ENCODE measurements at regions not wholly inside any gene's neighbourhood (a gene's known extent, or its start where the extent isn't known, plus 50 kb on each side); places are given as distances from the start of the nearest gene placed in this dataset.

DNA sequence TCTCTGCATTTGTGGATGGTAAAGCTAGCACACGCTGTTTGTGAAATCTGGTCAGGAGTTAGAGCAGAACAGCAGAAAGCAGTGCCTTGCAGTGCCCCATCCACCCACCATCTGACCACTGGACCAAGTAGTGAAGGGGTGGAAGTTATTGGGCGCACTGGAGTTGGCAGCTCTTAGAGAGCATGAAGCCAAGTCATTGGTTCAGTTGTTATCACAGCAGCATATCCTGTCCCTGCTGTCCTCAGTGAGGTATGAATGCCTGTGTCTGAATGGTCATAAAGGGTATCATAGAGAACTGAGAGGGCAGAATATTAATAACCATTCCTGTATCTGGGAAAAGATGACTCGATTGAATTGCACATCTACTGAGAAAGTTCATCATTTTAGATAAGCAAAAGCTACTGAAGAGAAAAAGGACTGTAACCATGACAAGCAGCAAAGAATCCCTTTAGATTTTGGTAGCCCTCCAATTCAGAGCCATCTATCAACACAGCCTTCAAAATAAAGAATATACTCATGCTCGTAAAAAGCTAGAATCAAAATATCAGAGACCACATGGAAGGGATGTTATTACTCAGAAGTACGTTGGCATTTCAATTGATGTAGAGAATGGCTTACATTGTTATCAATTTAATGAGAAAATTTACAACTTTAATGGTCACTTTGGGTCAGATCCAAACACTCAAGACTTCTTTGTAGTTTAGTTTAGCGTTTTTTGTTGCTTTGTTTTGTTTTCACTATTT, 919.0 kb downstream of the EFNB2 start:
- H3K4me2 ChIP-seq = no peak overlapping the region
- DNase-seq (ENCODE audit: low spot score) (no peak), ATAC-seq (no peak)
- H4K20me1 ChIP-seq (replicated peaks; ENCODE audit: insufficient read depth) = no peaks in the 10 kb centered on the region
- Mint-ChIP-seq H3K27ac (no peak overlapping the region), H3K9me3 (no peaks in the 10 kb centered on the region), H3K4me1 (peaks cover 13% of the 10 kb centered on the region; the same call in 2 of the 3 replicates), H3K4me3 (no peak overlapping the region), H3K36me3 (ENCODE audit: low read depth) (no peaks in the 10 kb centered on the region), H3K27me3 (ENCODE audit: insufficient read depth, low read depth, poor library complexity) (no peaks in the 10 kb centered on the region)
- TF ChIP-seq ZNF331 (CRISPR knock-in tag; IDR thresholded peaks at IDR 0.05; ENCODE audit: low read depth) = no peak
- TF ChIP-seq, protein P1, sequence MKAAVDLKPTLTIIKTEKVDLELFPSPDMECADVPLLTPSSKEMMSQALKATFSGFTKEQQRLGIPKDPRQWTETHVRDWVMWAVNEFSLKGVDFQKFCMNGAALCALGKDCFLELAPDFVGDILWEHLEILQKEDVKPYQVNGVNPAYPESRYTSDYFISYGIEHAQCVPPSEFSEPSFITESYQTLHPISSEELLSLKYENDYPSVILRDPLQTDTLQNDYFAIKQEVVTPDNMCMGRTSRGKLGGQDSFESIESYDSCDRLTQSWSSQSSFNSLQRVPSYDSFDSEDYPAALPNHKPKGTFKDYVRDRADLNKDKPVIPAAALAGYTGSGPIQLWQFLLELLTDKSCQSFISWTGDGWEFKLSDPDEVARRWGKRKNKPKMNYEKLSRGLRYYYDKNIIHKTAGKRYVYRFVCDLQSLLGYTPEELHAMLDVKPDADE (IDR thresholded peaks at IDR 0.05) = no peak
- TF ChIP-seq STAT1 (IDR thresholded peaks at IDR 0.05; ENCODE audit: unreplicated experiment) = no peak
- TF ChIP-seq JUNB (IDR thresholded peaks at IDR 0.05; ENCODE audit: unreplicated experiment) = no peak
- no peak for TF ChIP-seq CREB1 (CRISPR knock-in tag; IDR thresholded peaks at IDR 0.05; ENCODE audit: low read depth)
- TF ChIP-seq, protein P2, sequence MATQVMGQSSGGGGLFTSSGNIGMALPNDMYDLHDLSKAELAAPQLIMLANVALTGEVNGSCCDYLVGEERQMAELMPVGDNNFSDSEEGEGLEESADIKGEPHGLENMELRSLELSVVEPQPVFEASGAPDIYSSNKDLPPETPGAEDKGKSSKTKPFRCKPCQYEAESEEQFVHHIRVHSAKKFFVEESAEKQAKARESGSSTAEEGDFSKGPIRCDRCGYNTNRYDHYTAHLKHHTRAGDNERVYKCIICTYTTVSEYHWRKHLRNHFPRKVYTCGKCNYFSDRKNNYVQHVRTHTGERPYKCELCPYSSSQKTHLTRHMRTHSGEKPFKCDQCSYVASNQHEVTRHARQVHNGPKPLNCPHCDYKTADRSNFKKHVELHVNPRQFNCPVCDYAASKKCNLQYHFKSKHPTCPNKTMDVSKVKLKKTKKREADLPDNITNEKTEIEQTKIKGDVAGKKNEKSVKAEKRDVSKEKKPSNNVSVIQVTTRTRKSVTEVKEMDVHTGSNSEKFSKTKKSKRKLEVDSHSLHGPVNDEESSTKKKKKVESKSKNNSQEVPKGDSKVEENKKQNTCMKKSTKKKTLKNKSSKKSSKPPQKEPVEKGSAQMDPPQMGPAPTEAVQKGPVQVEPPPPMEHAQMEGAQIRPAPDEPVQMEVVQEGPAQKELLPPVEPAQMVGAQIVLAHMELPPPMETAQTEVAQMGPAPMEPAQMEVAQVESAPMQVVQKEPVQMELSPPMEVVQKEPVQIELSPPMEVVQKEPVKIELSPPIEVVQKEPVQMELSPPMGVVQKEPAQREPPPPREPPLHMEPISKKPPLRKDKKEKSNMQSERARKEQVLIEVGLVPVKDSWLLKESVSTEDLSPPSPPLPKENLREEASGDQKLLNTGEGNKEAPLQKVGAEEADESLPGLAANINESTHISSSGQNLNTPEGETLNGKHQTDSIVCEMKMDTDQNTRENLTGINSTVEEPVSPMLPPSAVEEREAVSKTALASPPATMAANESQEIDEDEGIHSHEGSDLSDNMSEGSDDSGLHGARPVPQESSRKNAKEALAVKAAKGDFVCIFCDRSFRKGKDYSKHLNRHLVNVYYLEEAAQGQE (IDR thresholded peaks at IDR 0.05; ENCODE audit: unreplicated experiment) = no peak
- no peak for TF ChIP-seq NANOG (IDR thresholded peaks at IDR 0.05; ENCODE audit: borderline replicate concordance)
- TF ChIP-seq ZNF114 (CRISPR knock-in tag; IDR thresholded peaks at IDR 0.05) = no peak
- TF ChIP-seq ZNF462 (CRISPR knock-in tag; IDR thresholded peaks at IDR 0.05) = no peak
- TF ChIP-seq CTCF (conservative IDR thresholded peaks at IDR 0.05; ENCODE audit: low read depth in 2 of 2) = no peak
- no peak for TF ChIP-seq EZH2 (IDR thresholded peaks at IDR 0.05; ENCODE audit: low read depth, unreplicated experiment)
- TF ChIP-seq EZH2phosphoT487 (IDR thresholded peaks at IDR 0.05; ENCODE audit: unreplicated experiment) = no peak
- TF ChIP-seq POLR2AphosphoS5 (IDR thresholded peaks at IDR 0.05; ENCODE audit: low read depth) = no peak
- H3K79me2 ChIP-seq (replicated peaks; ENCODE audit: insufficient read depth) = no peaks in the 10 kb centered on the region
- H3K27ac ChIP-seq (ENCODE audit: low read depth) = no peak overlapping the region
- H3F3A ChIP-seq (replicated peaks; ENCODE audit: low read depth) = no peaks in the 10 kb centered on the region
- no peaks in the 10 kb centered on the region for H3K36me3 ChIP-seq (ENCODE audit: insufficient read depth)
- H3K4me3 ChIP-seq = no peak overlapping the region
- H3K9me2 ChIP-seq (ENCODE audit: insufficient read depth) = no peaks in the 10 kb centered on the region
- H3K4me1 ChIP-seq (ENCODE audit: insufficient read depth) = peaks cover 6% of the 10 kb centered on the region; the same call in 1 of the 2 replicates
- H3K27me3 ChIP-seq (ENCODE audit: insufficient read depth) = no peaks in the 10 kb centered on the region
- H2AFZ ChIP-seq = no peak overlapping the region

Measured in GM23338 (cell line).